CD4-positive, alpha-beta T cell treated with Interleukin-12 subunit alpha and Interleukin-12 subunit beta, for 1 hour (primary cell): ENCODE measurements at regions not wholly inside any gene's neighbourhood (a gene's known extent, or its start where the extent isn't known, plus 50 kb on each side); places are given as distances from the start of the nearest gene placed in this dataset.

Source experiments
- DNase-seq: peaks from one replicate; pipeline ENCODE4 v3.0.0-alpha.2; 2020

GRCh38 chr9:16025627-16026026, 472.8 kb downstream of the CCDC171 start:
- no peak for DNase-seq

- no peak for DNase-seq
These were observed 474.0 kb downstream of the CCDC171 start for GRCh38 chr9:16026886-16027285.

- no peak for DNase-seq
These were observed 475.7 kb downstream of the CCDC171 start for GRCh38 chr9:16028548-16028947.

- DNase-seq: no peak
These were observed 476.3 kb downstream of the CCDC171 start for GRCh38 chr9:16029046-16029615.

GRCh38 chr9:16029796-16030363, 477.0 kb downstream of the CCDC171 start:
- DNase-seq: no peak

- DNase-seq: no peak
These were observed 477.8 kb downstream of the CCDC171 start for GRCh38 chr9:16030528-16031185.

- DNase-seq: no peak
These were observed 478.6 kb downstream of the CCDC171 start for GRCh38 chr9:16031486-16031885.

GRCh38 chr9:16031971-16032370, 479.1 kb downstream of the CCDC171 start:
- no peak for DNase-seq

GRCh38 chr9:16032799-16033198, 480.0 kb downstream of the CCDC171 start:
- DNase-seq: no peak

GRCh38 chr9:16033253-16033652, 480.4 kb downstream of the CCDC171 start:
- no peak for DNase-seq

- no peak for DNase-seq
These were observed 481.3 kb downstream of the CCDC171 start for GRCh38 chr9:16033921-16034691.

GRCh38 chr9:16039218-16039987, 486.6 kb downstream of the CCDC171 start:
- DNase-seq: no peak

GRCh38 chr9:16039988-16040761, 487.3 kb downstream of the CCDC171 start:
- DNase-seq: no peak

GRCh38 chr9:16043756-16044578, 491.1 kb downstream of the CCDC171 start:
- DNase-seq: no peak

- DNase-seq: no peak
These were observed 491.7 kb downstream of the CCDC171 start for GRCh38 chr9:16044579-16044881.

GRCh38 chr9:16045651-16046280, 492.9 kb downstream of the CCDC171 start:
- no peak for DNase-seq

GRCh38 chr9:16046713-16047112, 493.9 kb downstream of the CCDC171 start:
- DNase-seq: no peak

GRCh38 chr9:16048129-16048528, 495.3 kb downstream of the CCDC171 start:
- no peak for DNase-seq

- DNase-seq: no peak
These were observed 499.3 kb downstream of the CCDC171 start for GRCh38 chr9:16052146-16052545.

- no peak for DNase-seq
These were observed 500.1 kb downstream of the CCDC171 start for GRCh38 chr9:16052757-16053530.
